Brain microvascular endothelial cell (primary cell): ENCODE measurements at regions not wholly inside any gene's neighbourhood (a gene's known extent, or its start where the extent isn't known, plus 50 kb on each side); places are given as distances from the start of the nearest gene placed in this dataset.
A peak's percentile ranks its signal among the peaks of the same experiment; 100 is the strongest.

Experiments
- DNase-seq: peaks from one replicate; pipeline ENCODE4 v3.0.0-alpha.2; 2020
- H3K27ac ChIP-seq: fragments of 250-450 bp; sonication (Bioruptor Pico); 2 replicates; pipeline ENCODE4 v1.5.1; 2020; ENCODE audit warnings: mild to moderate bottlenecking, moderate library complexity
- H3K27me3 ChIP-seq: fragments of 250-450 bp; sonication (Bioruptor Pico); replicated peaks from 2 replicates; pipeline ENCODE4 v1.5.1; 2020; ENCODE audit warnings: mild to moderate bottlenecking
- H3K36me3 ChIP-seq: fragments of 250-450 bp; sonication (Bioruptor Pico); replicated peaks from 2 replicates; pipeline ENCODE4 v1.5.1; 2020; ENCODE audit warnings: mild to moderate bottlenecking
- H3K4me3 ChIP-seq: 2 replicates; pipeline ENCODE4 v1.5.1; 2011; ENCODE audit warnings: low read depth, mild to moderate bottlenecking, control low read depth, low read length, moderate library complexity
- in situ Hi-C: cut with HindIII; loops from 2 replicates; pipeline ENCODE4 v1.10.0; 2017; ENCODE audit warnings: low sequenced_read_pairs, low pct_ligation_motif_present
- TF ChIP-seq, protein P1 (sequence below): IDR thresholded peaks from 2 replicates; pipeline ENCODE4 v1.5.1; 2011; ENCODE audit warnings: low read depth, mild to moderate bottlenecking, moderate library complexity, low read length, control low read depth, inconsistent platforms; ENCODE audit errors: missing control alignments

DNA sequence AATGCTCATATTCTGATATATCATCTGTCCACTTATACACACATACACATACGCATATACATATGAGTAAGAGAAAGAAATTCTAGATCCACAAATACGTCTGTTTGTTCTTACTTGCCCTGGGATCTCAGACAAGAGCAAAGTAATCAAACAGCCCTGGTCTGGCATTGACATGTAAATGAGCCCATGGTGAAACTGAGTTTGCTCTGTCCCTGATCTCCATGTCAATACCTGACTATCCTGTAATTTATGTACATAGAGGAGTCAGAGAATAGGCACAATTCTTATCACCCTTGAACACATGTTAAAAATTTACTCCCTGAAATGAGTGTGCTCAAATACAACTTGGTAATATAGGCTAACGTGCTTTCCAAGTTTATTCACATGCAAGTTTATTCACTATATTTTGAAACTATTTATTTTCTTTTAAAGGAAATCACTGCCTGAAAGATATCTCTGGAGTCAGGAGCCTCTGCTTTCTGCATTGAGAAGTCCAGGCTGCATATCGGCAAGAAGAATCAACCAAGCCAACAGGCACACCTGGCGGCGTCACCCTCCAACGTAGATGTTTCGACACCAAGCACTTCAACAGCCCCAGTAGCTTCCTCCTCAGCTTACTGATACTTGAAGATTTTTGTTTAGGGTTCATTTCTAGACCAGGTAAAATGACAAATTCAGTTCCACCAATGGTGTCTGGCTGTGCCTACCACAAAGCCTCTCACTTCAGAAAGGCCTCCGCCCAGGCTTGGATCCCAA, 100.6 kb downstream of the CMPK2 start:
- Histone ChIP-seq H3K4me3 (no peak overlapping the region), H3K36me3 (no peaks in the 10 kb centered on the region), H3K27ac (no peak overlapping the region), H3K27me3 (no peaks in the 10 kb centered on the region)
- in situ Hi-C loops: no loop called here
- TF ChIP-seq, protein P1, sequence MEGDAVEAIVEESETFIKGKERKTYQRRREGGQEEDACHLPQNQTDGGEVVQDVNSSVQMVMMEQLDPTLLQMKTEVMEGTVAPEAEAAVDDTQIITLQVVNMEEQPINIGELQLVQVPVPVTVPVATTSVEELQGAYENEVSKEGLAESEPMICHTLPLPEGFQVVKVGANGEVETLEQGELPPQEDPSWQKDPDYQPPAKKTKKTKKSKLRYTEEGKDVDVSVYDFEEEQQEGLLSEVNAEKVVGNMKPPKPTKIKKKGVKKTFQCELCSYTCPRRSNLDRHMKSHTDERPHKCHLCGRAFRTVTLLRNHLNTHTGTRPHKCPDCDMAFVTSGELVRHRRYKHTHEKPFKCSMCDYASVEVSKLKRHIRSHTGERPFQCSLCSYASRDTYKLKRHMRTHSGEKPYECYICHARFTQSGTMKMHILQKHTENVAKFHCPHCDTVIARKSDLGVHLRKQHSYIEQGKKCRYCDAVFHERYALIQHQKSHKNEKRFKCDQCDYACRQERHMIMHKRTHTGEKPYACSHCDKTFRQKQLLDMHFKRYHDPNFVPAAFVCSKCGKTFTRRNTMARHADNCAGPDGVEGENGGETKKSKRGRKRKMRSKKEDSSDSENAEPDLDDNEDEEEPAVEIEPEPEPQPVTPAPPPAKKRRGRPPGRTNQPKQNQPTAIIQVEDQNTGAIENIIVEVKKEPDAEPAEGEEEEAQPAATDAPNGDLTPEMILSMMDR: no peak
- DNase-seq: no peak

DNA sequence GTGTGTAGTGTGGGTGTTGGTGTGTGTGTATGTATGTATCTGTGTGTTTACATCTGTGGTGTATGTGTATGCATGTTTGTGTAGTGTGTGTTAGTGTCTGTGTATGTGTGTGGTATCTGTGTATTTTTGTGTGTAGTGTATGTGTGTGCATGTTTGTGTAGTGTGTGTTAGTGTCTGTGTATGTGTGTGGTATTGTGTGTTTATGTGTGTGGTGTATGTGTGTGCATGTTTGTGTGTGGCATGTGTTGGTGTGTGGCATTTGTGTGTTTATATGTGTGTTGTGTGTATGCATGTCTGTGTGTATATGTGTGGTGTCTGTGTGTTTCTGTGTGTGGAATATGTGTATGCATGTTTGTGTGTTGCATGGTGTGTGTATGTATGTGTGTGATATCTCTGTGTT, 96.4 kb downstream of the CMPK2 start:
- Histone ChIP-seq H3K27ac (no peak overlapping the region), H3K27me3 (no peaks in the 10 kb centered on the region), H3K4me3 (no peak overlapping the region), H3K36me3 (no peaks in the 10 kb centered on the region)
- in situ Hi-C loops: no loop called here
- no peak for DNase-seq
- TF ChIP-seq, protein P1: no peak

DNA sequence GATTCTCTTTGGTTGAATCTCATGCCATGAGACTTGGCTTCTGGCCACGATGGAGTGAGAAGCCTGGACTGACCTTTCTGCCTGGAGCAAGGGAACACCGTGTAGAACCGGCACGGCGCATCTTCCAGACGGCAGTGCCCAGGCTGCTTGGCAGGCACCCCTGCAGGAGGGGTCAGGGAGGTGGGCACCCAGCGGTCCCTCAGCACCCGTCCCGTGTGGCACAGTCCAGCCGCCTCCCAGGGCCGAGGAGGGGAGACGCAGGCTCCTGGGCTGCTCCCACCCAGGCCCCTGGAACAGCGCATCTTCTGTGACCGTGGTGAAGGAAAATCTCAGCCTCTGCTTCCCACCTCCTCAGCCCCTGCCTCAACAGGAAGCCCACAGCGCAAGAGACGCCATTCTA, 95.7 kb downstream of the CMPK2 start:
- TF ChIP-seq, protein P1: no peak
- Histone ChIP-seq H3K27me3 (no peaks in the 10 kb centered on the region), H3K27ac (no peak overlapping the region), H3K36me3 (no peaks in the 10 kb centered on the region), H3K4me3 (no peak overlapping the region)
- in situ Hi-C loops: no loop called here
- DNase-seq: no peak

GRCh38 chr2:6771634-6772611, 93.8 kb downstream of the CMPK2 start:
- DNase-seq: peak; percentile 16
- Histone ChIP-seq H3K4me3 (peak overlapping the region; percentile 51), H3K27ac (no peak overlapping the region), H3K36me3 (no peaks in the 10 kb centered on the region), H3K27me3 (no peaks in the 10 kb centered on the region)
- TF ChIP-seq, protein P1: no peak
- in situ Hi-C loops: no loop called here

DNA sequence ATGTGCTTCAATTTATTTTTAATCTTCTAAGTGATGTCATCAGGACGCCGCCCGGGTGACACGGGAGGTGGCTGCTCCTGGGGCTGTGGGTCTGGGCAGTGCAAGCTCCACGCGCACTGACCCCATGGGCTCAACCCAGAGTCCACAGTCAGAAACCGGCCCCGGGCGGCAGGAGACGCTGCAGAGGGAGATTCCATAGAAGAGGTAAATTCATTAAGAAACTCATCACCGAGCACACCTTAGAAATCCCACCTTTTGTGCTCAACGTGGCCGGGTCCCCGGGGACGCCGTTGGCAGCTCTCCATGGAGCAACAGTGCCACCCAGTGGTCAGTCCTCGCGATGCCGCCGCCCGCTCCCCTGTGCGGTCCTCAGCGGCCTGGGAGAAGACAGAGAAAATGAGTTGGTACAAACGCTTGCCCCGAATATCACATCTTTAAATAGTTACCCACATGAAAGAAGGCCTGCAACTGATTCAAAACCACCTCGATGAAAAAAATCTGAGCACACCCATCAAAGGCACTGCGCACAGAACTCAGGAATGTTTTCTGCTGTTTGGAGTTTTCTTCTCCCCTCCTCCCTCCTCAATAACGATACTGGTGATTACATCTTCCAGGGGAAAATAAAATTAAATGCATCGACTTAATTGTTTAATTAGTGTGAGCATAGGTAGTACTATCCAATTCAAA, 92.6 kb downstream of the CMPK2 start:
- TF ChIP-seq, protein P1: peak; percentile 97
- H3K36me3 ChIP-seq: no peaks in the 10 kb centered on the region
- in situ Hi-C loops: no loop called here
- H3K27ac ChIP-seq: no peak overlapping the region
- DNase-seq: peak; percentile 42
- peak overlapping the region; percentile 51 for H3K4me3 ChIP-seq
- no peaks in the 10 kb centered on the region for H3K27me3 ChIP-seq
